Ectodermal cell (in vitro differentiated cells): ENCODE measurements at regions not wholly inside any gene's neighbourhood (a gene's known extent, or its start where the extent isn't known, plus 50 kb on each side); places are given as distances from the start of the nearest gene placed in this dataset.
"Not testable (repeated sequence)": the region's sequence is repeated elsewhere in the genome, so short reads cannot be mapped to it uniquely, and the experiment has no call there.

Experiments used
- H3K27ac ChIP-seq: 2 replicates; pipeline ENCODE4 v1.7.0; 2013; ENCODE audit warnings: mild to moderate bottlenecking, low read depth, low read length; ENCODE audit not compliant: insufficient read depth, poor library complexity, severe bottlenecking
- H3K27me3 ChIP-seq: 2 replicates; pipeline ENCODE4 v1.7.0; 2013; ENCODE audit warnings: mild to moderate bottlenecking, low read length; ENCODE audit not compliant: insufficient read depth, control insufficient read depth, poor library complexity, severe bottlenecking
- H3K36me3 ChIP-seq: one replicate; pipeline ENCODE4 v1.7.0; 2013; ENCODE audit warnings: low read length; ENCODE audit not compliant: control insufficient read depth, insufficient read depth
- H3K4me1 ChIP-seq: one replicate; pipeline ENCODE4 v1.7.0; 2013; ENCODE audit warnings: low read length; ENCODE audit not compliant: control insufficient read depth, insufficient read depth
- H3K4me3 ChIP-seq: 2 replicates; pipeline ENCODE4 v1.7.0; 2013; ENCODE audit warnings: low read depth, low read length, control low read depth; ENCODE audit not compliant: insufficient read depth
- H3K9me3 ChIP-seq: 2 replicates; pipeline ENCODE4 v1.7.0; 2013; ENCODE audit warnings: mild to moderate bottlenecking, low read length, moderate library complexity; ENCODE audit not compliant: control insufficient read depth
- WGBS, 2 experiments: methylation state at CpG; one replicate each; pipeline ENCODE4 v1.1.7; 2013; ENCODE audit warnings: missing lambda C conversion rate in 2 of 2; 5-methylcytosine and 5-hydroxymethylcytosine counted together

DNA sequence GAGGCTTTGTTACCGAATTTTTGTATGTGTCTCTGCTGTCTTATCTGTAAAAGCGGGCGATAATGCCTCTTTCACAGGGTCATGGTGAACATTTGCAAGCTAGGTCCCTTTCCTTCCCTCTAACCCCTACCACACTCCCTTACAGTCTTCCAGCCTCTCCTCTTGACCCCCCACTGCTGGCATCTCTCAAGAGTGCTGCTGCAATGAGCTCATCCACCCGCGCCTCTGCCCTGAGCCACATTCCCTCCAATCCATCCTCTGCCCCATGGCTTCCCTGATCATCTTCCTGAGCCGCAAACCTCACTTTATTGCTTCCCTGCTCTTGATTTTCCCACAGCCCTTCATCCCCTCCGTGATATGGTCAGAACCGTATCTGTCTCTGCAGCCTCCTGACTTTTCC, 343.6 kb downstream of the BCL11B start:
- H3K27ac ChIP-seq = no peak overlapping the region
- H3K27me3 ChIP-seq = no peaks in the 10 kb centered on the region
- WGBS, 2 experiments = 85 to 86% methylated on average over 8 of the region's 8 CpGs
- no peaks in the 10 kb centered on the region for H3K36me3 ChIP-seq
- H3K4me3 ChIP-seq = no peak overlapping the region
- no peaks in the 10 kb centered on the region for H3K9me3 ChIP-seq
- H3K4me1 ChIP-seq = no peaks in the 10 kb centered on the region

- no peaks in the 10 kb centered on the region for H3K9me3 ChIP-seq
- no peaks in the 10 kb centered on the region for H3K4me1 ChIP-seq
- H3K36me3 ChIP-seq = no peaks in the 10 kb centered on the region
- no peak overlapping the region for H3K4me3 ChIP-seq
- H3K27me3 ChIP-seq = no peaks in the 10 kb centered on the region
- H3K27ac ChIP-seq = no peak overlapping the region
Observed at GRCh38 chr14:98931126-98931525, 340.9 kb downstream of the BCL11B start.

GRCh38 chr14:98931911-98932310, 340.1 kb downstream of the BCL11B start:
- no peaks in the 10 kb centered on the region for H3K36me3 ChIP-seq
- no peak overlapping the region for H3K4me3 ChIP-seq
- H3K4me1 ChIP-seq = no peaks in the 10 kb centered on the region
- no peaks in the 10 kb centered on the region for H3K27me3 ChIP-seq
- H3K9me3 ChIP-seq = no peaks in the 10 kb centered on the region
- no peak overlapping the region for H3K27ac ChIP-seq
- 94 to 96% methylated on average over 8 of the region's 8 CpGs for WGBS, 2 experiments

DNA sequence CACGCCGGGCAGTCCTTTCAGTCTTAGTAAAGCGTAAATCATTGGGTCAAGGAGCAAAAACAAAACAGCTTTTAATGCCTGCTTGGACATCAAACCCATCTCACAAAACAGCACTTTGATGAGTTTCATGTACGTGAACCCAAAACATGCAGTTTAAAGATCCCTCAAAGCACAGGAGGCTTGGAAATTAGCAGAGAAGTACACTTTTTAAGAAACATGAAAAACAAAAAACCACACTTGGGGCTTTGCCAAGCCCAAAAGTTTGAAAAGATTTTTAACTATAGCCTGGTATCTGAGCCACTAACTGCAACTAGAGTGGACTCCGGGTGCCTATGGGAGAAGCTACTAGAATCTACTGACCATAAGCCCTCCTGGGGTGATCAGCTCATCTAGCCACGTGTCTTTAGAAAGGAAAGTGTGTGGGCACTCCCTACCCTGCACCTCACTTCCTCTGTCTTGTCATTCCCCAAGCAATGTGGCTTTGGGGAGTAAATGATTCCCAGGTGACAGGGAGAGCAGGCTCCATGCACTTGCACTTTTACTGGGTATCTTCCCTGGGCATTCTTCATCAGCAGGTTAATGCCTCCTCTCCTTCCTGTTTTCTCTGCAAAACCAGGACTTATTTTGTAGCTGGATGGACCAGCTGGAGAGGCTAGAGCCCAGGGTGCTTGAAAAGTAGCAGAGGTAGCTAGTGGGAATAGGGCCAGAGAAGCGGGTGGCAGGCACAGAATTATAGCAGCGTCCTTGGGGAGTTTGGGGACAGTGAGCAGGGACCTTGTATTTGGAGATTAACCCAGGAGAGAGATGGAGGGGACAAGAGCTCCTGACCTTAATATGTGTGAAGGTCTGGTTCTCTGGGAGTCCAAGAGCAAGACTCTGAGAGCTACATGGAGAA, 339.3 kb downstream of the BCL11B start:
- no peak overlapping the region for H3K27ac ChIP-seq
- WGBS, 2 experiments = 88 to 90% methylated on average over 8 of the region's 8 CpGs
- H3K4me1 ChIP-seq = no peaks in the 10 kb centered on the region
- H3K36me3 ChIP-seq = no peaks in the 10 kb centered on the region
- no peak overlapping the region for H3K4me3 ChIP-seq
- no peaks in the 10 kb centered on the region for H3K27me3 ChIP-seq
- H3K9me3 ChIP-seq = no peaks in the 10 kb centered on the region

DNA sequence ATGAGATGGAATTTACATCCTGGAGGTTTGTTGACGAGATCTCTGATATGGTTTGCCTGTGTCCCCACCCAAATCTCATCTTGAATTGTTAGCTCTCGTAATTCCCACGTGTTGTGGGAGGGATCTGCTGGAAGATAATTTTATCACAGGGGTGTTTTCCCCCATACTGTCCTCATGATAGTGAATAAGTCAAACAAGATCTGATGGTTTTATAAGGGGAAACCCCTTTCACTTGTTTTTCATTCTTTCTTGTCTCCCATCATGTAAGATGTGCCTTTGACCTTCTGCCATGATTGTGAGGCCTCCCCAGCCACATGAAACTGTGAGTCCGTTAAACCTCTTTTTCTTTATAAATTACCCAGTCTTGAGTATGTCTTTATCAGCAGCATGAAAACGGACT, 337.4 kb downstream of the BCL11B start:
- H3K27me3 ChIP-seq, H3K36me3 ChIP-seq, H3K4me3 ChIP-seq, H3K4me1 ChIP-seq, H3K27ac ChIP-seq, H3K9me3 ChIP-seq: not testable (repeated sequence)
- 94 to 97% methylated on average over 5 of the region's 5 CpGs for WGBS, 2 experiments

DNA sequence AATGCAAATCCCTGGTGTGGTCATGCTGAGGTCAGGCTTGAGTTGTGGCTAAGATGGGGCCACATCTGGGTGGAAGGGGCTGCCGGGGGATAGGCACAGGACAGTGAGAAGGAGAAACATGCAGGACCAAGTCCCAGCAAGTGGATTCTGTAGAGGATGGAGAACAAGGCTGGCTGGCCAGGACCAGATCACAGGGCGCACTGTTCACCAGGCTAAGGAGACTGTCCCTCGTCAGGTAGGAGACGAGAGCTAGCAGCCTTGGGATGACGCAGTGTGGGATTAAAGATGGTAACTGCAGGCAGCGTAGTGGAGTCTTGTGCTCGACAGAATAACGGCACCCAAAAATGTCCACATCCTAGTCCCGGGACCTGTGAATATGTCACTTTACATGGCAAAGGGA, 336.1 kb downstream of the BCL11B start:
- Histone ChIP-seq H3K27ac (no peak overlapping the region), H3K4me3 (no peak overlapping the region), H3K9me3 (no peaks in the 10 kb centered on the region), H3K36me3 (no peaks in the 10 kb centered on the region), H3K27me3 (no peaks in the 10 kb centered on the region), H3K4me1 (no peaks in the 10 kb centered on the region)
- WGBS, 2 experiments = 94 to 96% methylated on average over 9 of the region's 9 CpGs

DNA sequence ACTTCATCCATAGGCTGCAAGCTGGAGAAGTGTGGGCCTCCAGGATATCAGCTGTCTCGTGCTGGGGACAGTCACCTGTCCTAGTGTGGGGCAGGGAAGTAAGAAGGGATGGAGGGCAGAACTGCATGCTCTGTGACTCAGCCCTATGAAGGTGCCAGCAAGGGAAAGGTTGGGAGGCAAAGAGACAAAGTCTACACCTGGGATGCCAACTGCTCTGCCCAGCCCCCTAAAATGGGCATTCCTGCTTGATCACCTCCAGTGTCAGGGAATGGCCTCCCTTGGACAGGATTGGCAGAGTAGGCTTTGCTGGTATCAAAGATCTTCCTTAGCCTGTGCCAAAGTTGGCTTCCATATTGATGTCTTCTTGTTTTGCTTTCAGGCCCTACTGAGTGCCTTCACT, 335.0 kb downstream of the BCL11B start:
- WGBS, 2 experiments = 88 to 94% methylated on average over 1 of the region's 1 CpG
- Histone ChIP-seq H3K27me3 (no peaks in the 10 kb centered on the region), H3K9me3 (no peaks in the 10 kb centered on the region)

DNA sequence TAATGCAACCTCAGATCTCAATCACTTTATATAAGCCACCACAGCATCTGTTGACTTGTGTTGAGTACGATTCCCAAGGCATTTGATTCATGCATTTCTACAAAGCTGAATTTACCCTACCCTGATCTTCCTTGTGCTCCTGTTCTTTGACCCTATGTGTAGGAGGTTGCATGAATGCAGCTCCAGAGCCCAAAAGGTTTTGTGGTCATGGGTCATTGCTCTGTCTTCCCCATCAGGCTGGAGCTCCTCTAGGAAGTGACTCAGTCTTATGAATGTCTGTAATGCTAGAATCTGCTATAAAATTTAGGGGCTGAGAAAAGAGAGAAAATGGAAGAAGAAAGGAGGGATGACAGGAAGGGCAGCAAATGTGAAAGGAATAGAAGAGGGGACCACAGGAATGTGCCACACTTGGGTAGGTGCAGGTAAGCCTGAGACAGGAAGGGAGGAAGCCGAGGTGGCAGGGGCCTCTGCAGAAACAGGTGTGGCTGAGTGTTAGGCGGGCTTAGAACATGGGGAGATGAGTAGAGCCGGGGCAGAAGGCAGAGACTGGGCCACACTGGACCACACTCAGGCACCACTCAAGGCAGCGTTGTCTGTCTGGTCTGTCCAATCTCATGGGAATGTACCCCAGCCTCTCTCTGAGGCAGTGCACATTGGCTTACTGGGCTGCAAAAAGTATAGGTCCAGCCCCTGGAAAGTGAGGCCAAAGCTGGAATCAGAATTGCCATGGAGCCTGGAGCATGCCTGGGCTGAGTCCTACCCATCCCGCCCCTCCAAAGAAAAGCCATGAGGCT, 334.1 kb downstream of the BCL11B start:
- Histone ChIP-seq H3K27me3 (no peaks in the 10 kb centered on the region), H3K4me1 (no peaks in the 10 kb centered on the region), H3K4me3 (no peak overlapping the region), H3K9me3 (no peaks in the 10 kb centered on the region), H3K27ac (no peak overlapping the region), H3K36me3 (no peaks in the 10 kb centered on the region)
- WGBS, 2 experiments = 94 to 95% methylated on average over 6 of the region's 6 CpGs

More for the DNA sequence above, 335.0 kb downstream of the BCL11B start:
- Histone ChIP-seq H3K27ac (no peak overlapping the region), H3K4me1 (no peaks in the 10 kb centered on the region), H3K4me3 (no peak overlapping the region), H3K36me3 (no peaks in the 10 kb centered on the region)

DNA sequence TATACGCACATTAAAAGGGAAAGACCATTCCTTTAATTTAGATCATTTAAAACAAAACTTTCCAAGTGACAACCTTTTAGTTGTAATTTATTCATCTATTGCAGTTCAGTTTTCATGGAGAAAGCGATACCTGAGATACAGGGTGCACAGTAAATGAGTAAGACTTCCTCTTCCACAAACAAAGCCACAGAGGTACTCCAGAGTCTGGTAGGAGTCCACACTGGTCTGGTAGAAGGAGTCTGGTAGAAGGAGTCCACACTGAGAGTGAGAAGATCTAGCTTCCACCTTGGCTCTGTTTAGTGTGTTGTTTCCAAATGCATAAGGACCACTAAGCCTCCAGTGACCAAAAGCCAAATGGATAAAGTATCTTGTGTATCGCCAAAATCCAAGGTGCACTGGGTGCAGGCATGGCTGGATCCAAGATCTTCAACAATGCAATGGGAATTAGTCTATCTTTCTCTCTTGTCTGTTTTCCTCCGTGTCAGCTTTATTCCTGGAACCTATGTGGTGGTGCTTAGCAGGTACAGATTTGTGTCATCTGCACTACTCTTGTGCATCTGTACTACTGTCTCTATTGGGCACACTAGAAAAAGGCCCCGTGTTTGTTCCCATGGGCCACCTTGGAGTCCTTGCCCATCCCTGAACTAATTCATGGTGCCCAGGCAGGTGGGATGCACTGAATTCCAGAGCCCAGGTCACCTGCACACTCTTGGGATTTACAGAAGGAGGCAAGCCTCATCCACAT, 331.1 kb downstream of the BCL11B start:
- Histone ChIP-seq H3K4me3 (no peak overlapping the region), H3K27me3 (no peaks in the 10 kb centered on the region), H3K4me1 (no peaks in the 10 kb centered on the region), H3K36me3 (no peaks in the 10 kb centered on the region), H3K27ac (no peak overlapping the region), H3K9me3 (no peaks in the 10 kb centered on the region)
- WGBS, 2 experiments = 91 to 92% methylated on average over 5 of the region's 5 CpGs

DNA sequence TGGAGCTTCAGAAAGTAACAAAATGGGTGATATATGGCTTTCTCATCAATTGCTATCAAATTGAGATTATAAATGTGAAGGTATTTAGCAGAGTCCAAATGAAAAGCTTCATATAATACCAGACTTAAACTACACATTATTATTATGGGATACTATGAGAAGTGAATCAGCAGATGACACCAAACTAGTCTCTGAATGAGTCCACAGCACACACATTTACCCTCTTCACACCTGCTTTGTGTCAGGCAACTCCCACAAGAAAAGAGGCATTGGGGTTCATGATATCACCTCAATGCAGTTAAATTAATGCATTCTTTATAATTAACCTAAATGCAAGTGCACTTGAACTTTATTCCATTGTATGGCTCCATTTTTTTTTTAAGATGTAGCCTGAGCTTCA, 330.5 kb downstream of the BCL11B start:
- H3K4me1 ChIP-seq = peaks cover 4% of the 10 kb centered on the region
- H3K9me3 ChIP-seq = no peaks in the 10 kb centered on the region
- H3K27ac ChIP-seq = no peak overlapping the region
- H3K36me3 ChIP-seq = no peaks in the 10 kb centered on the region
- no peak overlapping the region for H3K4me3 ChIP-seq
- no peaks in the 10 kb centered on the region for H3K27me3 ChIP-seq
